Keratinocyte (primary cell): ENCODE measurements at regions not wholly inside any gene's neighbourhood (a gene's known extent, or its start where the extent isn't known, plus 50 kb on each side); places are given as distances from the start of the nearest gene placed in this dataset.

ENCODE experiments used
- DNase-seq: peaks from one replicate; pipeline ENCODE4 v3.0.0-alpha.2; 2011; ENCODE audit warnings: low read depth, missing footprints, low spot score
- FAIRE-seq: peaks from 2 replicates; lab custom pipeline; 2011; peaks lifted over from hg19 to GRCh38; lab: Jason Lieb, UNC
- H2AFZ ChIP-seq: 2 replicates; pipeline ENCODE4 v1.6.0; 2012; ENCODE audit warnings: low read length, control low read depth, inconsistent platforms; ENCODE audit not compliant: control insufficient read depth
- H3K27ac ChIP-seq: 2 replicates; pipeline ENCODE4 v1.5.1; 2011; ENCODE audit warnings: low read length; ENCODE audit not compliant: control insufficient read depth, insufficient read depth
- H3K27me3 ChIP-seq: 3 replicates; pipeline ENCODE4 v1.6.0; 2011; ENCODE audit warnings: low read length; ENCODE audit not compliant: control insufficient read depth, insufficient read depth; ENCODE audit errors: extremely low read depth
- H3K36me3 ChIP-seq, 2 experiments: 2 replicates in 1 of 2; 3 replicates in 1 of 2; pipeline ENCODE4 v1.5.1; 2011; ENCODE audit warnings: low read length in 2 of 2, mild to moderate bottlenecking in 1 of 2; ENCODE audit not compliant: control insufficient read depth in 2 of 2, insufficient read depth in 2 of 2; ENCODE audit errors: extremely low read depth in 1 of 2
- H3K4me1 ChIP-seq: 3 replicates; pipeline ENCODE4 v1.5.1; 2011; ENCODE audit warnings: low read length; ENCODE audit not compliant: control insufficient read depth, insufficient read depth; ENCODE audit errors: extremely low read depth
- H3K4me2 ChIP-seq: 3 replicates; pipeline ENCODE4 v1.6.0; 2011; ENCODE audit warnings: low read depth, low read length; ENCODE audit not compliant: control insufficient read depth, insufficient read depth; ENCODE audit errors: extremely low read depth
- H3K4me3 ChIP-seq, 3 experiments: fragments of 200-600 bp in 1 of 3; sonication (generic) in 1 of 3; 2 replicates in 2 of 3; 3 replicates in 1 of 3; pipeline ENCODE4 v1.5.1; 2011 to 2016; ENCODE audit warnings: low read length in 3 of 3, mild to moderate bottlenecking in 3 of 3, control low read depth in 2 of 3, inconsistent platforms in 1 of 3, low read depth in 1 of 3, mixed read lengths in 1 of 3, mixed run types in 1 of 3, moderate library complexity in 1 of 3; ENCODE audit not compliant: control insufficient read depth in 2 of 3, insufficient read depth in 2 of 3; ENCODE audit errors: extremely low read depth in 1 of 3
- H3K79me2 ChIP-seq: 2 replicates; pipeline ENCODE4 v1.6.0; 2012; ENCODE audit warnings: low read length; ENCODE audit not compliant: control insufficient read depth, insufficient read depth
- H3K9ac ChIP-seq: 3 replicates; pipeline ENCODE4 v1.6.0; 2011; ENCODE audit warnings: low read length; ENCODE audit not compliant: control insufficient read depth, insufficient read depth; ENCODE audit errors: extremely low read depth
- H3K9me1 ChIP-seq: 3 replicates; pipeline ENCODE4 v1.6.0; 2011; ENCODE audit warnings: low read length; ENCODE audit not compliant: control insufficient read depth, insufficient read depth; ENCODE audit errors: extremely low read depth
- H3K9me3 ChIP-seq: 2 replicates; pipeline ENCODE4 v1.5.1; 2012; ENCODE audit warnings: low read depth, low read length; ENCODE audit not compliant: control insufficient read depth
- H4K20me1 ChIP-seq: 3 replicates; pipeline ENCODE4 v1.6.0; 2011; ENCODE audit warnings: low read length; ENCODE audit not compliant: control insufficient read depth, insufficient read depth; ENCODE audit errors: extremely low read depth
- CTCF ChIP-seq, 3 experiments: IDR thresholded peaks in 1 of 3; conservative IDR thresholded peaks in 1 of 3; optimal IDR thresholded peaks in 1 of 3; 2 replicates in 2 of 3; 3 replicates in 1 of 3; pipeline versions ENCODE3 to v1.5.1; 2011; ENCODE audit warnings: low read length in 3 of 3, mild to moderate bottlenecking in 3 of 3, moderate library complexity in 2 of 3, control low read depth in 1 of 3, inconsistent platforms in 1 of 3; ENCODE audit not compliant: insufficient read depth in 2 of 3; ENCODE audit errors: extremely low read depth in 1 of 3
- EZH2 ChIP-seq: IDR thresholded peaks from one replicate; pipeline ENCODE4 v1.6.1; 2012; ENCODE audit warnings: inconsistent platforms, mild to moderate bottlenecking, low read length, moderate library complexity
- dilution Hi-C: fragments of 300-500 bp; cut with MboI; formaldehyde crosslinking; loops from one replicate; pipeline ENCODE4 v1.7.0; 2020; ENCODE audit warnings: low sequenced_read_pairs; ENCODE audit not compliant: extremely low pct_ligation_motif_present

GRCh38 chr15:46660096-46660842, 1025.4 kb downstream of the SQOR start:
- FAIRE-seq = no peak
- Histone ChIP-seq H4K20me1 (no peaks in the 10 kb centered on the region), H3K4me1 (no peaks in the 10 kb centered on the region), H3K9ac (no peak overlapping the region), H3K36me3 (no peaks in the 10 kb centered on the region), H3K4me3 (no peak overlapping the region), H3K79me2 (no peaks in the 10 kb centered on the region), H2AFZ (no peak overlapping the region), H3K27ac (no peak overlapping the region), H3K9me3 (no peaks in the 10 kb centered on the region), H3K9me1 (no peaks in the 10 kb centered on the region), H3K27me3 (no peaks in the 10 kb centered on the region), H3K4me2 (no peak overlapping the region)
- DNase-seq = no peak
- TF ChIP-seq EZH2 = no peak
- dilution Hi-C loops = no loop called here

GRCh38 chr15:46670258-46670657, 1035.4 kb downstream of the SQOR start:
- no peak overlapping the region for H2AFZ ChIP-seq

More at GRCh38 chr15:46670258-46670657, 1035.4 kb downstream of the SQOR start:
- no peaks in the 10 kb centered on the region for H3K79me2 ChIP-seq
- no peaks in the 10 kb centered on the region for H3K36me3 ChIP-seq
- no peak overlapping the region for H3K4me2 ChIP-seq
- H3K9me1 ChIP-seq = no peaks in the 10 kb centered on the region
- H3K27ac ChIP-seq = no peak overlapping the region
- H3K9me3 ChIP-seq = no peaks in the 10 kb centered on the region
- no peak for FAIRE-seq
- no peak overlapping the region for H3K9ac ChIP-seq
- dilution Hi-C loops = no loop called here
- no peaks in the 10 kb centered on the region for H3K4me1 ChIP-seq
- no peak for TF ChIP-seq CTCF (optimal IDR thresholded peaks at IDR 0.05 in 1 of 3, IDR thresholded peaks at IDR 0.05 in 1 of 3, conservative IDR thresholded peaks at IDR 0.05 in 1 of 3; ENCODE audit: extremely low read depth in 1 of 3, insufficient read depth in 2 of 3, low read length in 3 of 3)
- TF ChIP-seq EZH2 = no peak
- H3K27me3 ChIP-seq = no peaks in the 10 kb centered on the region
- no peaks in the 10 kb centered on the region for H4K20me1 ChIP-seq
- no peak for DNase-seq
- H3K4me3 ChIP-seq = no peak overlapping the region
